Loucy (cell line): ENCODE measurements at regions not wholly inside any gene's neighbourhood (a gene's known extent, or its start where the extent isn't known, plus 50 kb on each side); places are given as distances from the start of the nearest gene placed in this dataset.

ENCODE experiments used
- H2AFZ ChIP-seq: fragments of 200-600 bp; sonication (generic); 2 replicates; pipeline ENCODE4 v1.6.0; 2016; ENCODE audit warnings: antibody characterized with exemption, mild to moderate bottlenecking, low read length, moderate library complexity
- H3F3A ChIP-seq: fragments of 200-600 bp; 2 replicates; pipeline ENCODE4 v1.6.0; 2016; ENCODE audit warnings: antibody characterized with exemption, low read depth, mild to moderate bottlenecking
- H3K27me3 ChIP-seq: fragments of 200-600 bp; sonication (generic); 2 replicates; pipeline ENCODE4 v1.6.1; 2014; ENCODE audit warnings: low read length, mild to moderate bottlenecking; ENCODE audit not compliant: insufficient read depth, poor library complexity, severe bottlenecking
- H3K36me3 ChIP-seq: fragments of 200-600 bp; sonication (generic); 2 replicates; pipeline ENCODE4 v1.6.1; 2016; ENCODE audit warnings: low read length; ENCODE audit not compliant: insufficient read depth
- H3K4me1 ChIP-seq: fragments of 200-600 bp; sonication (generic); 2 replicates; pipeline ENCODE4 v1.5.1; 2014; ENCODE audit warnings: low read length, mild to moderate bottlenecking; ENCODE audit not compliant: insufficient read depth, poor library complexity, severe bottlenecking
- H3K4me2 ChIP-seq: fragments of 200-600 bp; sonication (generic); 2 replicates; pipeline ENCODE4 v1.6.0; 2014; ENCODE audit warnings: antibody characterized with exemption, low read length, low read depth, mild to moderate bottlenecking; ENCODE audit not compliant: poor library complexity, severe bottlenecking
- H3K4me3 ChIP-seq: fragments of 200-600 bp; sonication (generic); 2 replicates; pipeline ENCODE4 v1.5.1; 2014; ENCODE audit warnings: low read length, mild to moderate bottlenecking, mixed read lengths; ENCODE audit not compliant: poor library complexity, severe bottlenecking
- H3K79me2 ChIP-seq: fragments of 200-600 bp; sonication (generic); 2 replicates; pipeline ENCODE4 v1.6.1; 2014; ENCODE audit warnings: low read length; ENCODE audit not compliant: insufficient read depth
- H3K9ac ChIP-seq: fragments of 200-600 bp; sonication (generic); 2 replicates; pipeline ENCODE4 v1.6.0; 2014; ENCODE audit warnings: mild to moderate bottlenecking, low read depth, low read length, moderate library complexity; ENCODE audit not compliant: poor library complexity, severe bottlenecking
- H3K9me2 ChIP-seq: fragments of 200-600 bp; sonication (generic); replicated peaks from 2 replicates; pipeline ENCODE4 v1.6.1; 2016; ENCODE audit warnings: low read depth, low read length, mixed read lengths
- H3K9me3 ChIP-seq: fragments of 200-600 bp; sonication (generic); 2 replicates; pipeline ENCODE4 v1.6.1; 2014; ENCODE audit warnings: mild to moderate bottlenecking, antibody characterized with exemption, low read length, low read depth; ENCODE audit not compliant: insufficient read depth
- H4K20me1 ChIP-seq: fragments of 200-600 bp; sonication (generic); 2 replicates; pipeline ENCODE4 v1.6.0; 2014; ENCODE audit warnings: antibody characterized with exemption, low read length, mild to moderate bottlenecking; ENCODE audit not compliant: insufficient read depth, poor library complexity, severe bottlenecking
- EZH2phosphoT487 ChIP-seq: fragments of 200-600 bp; IDR thresholded peaks from 2 replicates; pipeline ENCODE4 v1.6.1; 2018; ENCODE audit warnings: antibody characterized with exemption, mild to moderate bottlenecking, moderate library complexity, borderline replicate concordance
- TF ChIP-seq, protein P1 (sequence below): fragments of 200-600 bp; sonication (generic); conservative IDR thresholded peaks from 2 replicates; pipeline ENCODE4 v1.5.1; 2014; ENCODE audit warnings: mild to moderate bottlenecking, antibody characterized with exemption, low read length

DNA sequence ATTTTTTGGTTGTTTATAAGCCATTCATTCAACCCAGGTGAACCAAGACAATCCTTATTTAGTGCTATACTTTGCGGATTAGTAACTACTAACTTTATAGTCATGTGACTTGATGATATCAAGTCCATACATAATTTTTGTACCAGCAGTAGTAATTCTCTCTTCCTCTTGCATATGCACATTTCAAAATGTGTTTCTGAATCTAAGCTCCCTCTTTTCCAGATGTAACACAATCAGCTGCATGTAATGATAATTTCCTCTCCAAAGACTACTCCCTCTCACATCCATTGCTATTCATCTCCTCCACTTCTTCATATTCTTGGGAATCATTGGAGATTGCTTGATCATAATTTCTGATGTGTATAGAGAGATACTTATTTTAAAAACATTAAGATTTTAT lies 510.1 kb upstream of the CDH18 start:
- no peak overlapping the region for H3K9ac ChIP-seq
- no peaks in the 10 kb centered on the region for H3K9me2 ChIP-seq
- no peaks in the 10 kb centered on the region for H4K20me1 ChIP-seq
- no peak overlapping the region for H3K4me3 ChIP-seq
- no peaks in the 10 kb centered on the region for H3K79me2 ChIP-seq
- H3K27me3 ChIP-seq: no peaks in the 10 kb centered on the region
- no peaks in the 10 kb centered on the region for H3F3A ChIP-seq
- no peaks in the 10 kb centered on the region for H3K36me3 ChIP-seq
- TF ChIP-seq, protein P1, sequence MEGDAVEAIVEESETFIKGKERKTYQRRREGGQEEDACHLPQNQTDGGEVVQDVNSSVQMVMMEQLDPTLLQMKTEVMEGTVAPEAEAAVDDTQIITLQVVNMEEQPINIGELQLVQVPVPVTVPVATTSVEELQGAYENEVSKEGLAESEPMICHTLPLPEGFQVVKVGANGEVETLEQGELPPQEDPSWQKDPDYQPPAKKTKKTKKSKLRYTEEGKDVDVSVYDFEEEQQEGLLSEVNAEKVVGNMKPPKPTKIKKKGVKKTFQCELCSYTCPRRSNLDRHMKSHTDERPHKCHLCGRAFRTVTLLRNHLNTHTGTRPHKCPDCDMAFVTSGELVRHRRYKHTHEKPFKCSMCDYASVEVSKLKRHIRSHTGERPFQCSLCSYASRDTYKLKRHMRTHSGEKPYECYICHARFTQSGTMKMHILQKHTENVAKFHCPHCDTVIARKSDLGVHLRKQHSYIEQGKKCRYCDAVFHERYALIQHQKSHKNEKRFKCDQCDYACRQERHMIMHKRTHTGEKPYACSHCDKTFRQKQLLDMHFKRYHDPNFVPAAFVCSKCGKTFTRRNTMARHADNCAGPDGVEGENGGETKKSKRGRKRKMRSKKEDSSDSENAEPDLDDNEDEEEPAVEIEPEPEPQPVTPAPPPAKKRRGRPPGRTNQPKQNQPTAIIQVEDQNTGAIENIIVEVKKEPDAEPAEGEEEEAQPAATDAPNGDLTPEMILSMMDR: no peak
- TF ChIP-seq EZH2phosphoT487: no peak
- H3K9me3 ChIP-seq: no peaks in the 10 kb centered on the region
- H3K4me1 ChIP-seq: peaks cover 5% of the 10 kb centered on the region
- H3K4me2 ChIP-seq: no peak overlapping the region
- H2AFZ ChIP-seq: no peak overlapping the region

DNA sequence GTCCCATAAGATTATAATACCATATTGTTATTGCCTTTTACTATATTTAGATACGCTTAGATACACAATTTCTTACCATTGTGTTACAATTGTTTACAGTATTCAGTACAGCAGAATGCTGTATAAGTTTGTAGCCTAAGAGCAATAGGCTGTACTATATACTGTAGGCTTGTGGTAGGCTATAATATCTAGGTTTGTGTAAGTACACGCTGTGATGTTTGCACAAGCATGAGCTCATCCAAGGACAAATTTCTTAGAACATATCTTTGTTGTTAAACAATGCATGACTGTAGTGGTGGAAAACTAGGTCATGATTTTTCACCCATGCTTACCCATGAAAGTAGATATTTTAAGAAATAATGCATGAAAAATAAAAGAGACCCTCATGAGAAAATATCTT lies 509.4 kb upstream of the CDH18 start:
- TF ChIP-seq EZH2phosphoT487: no peak
- TF ChIP-seq, protein P1: no peak
- Histone ChIP-seq H3K4me2 (no peak overlapping the region), H3K4me1 (peaks cover 5% of the 10 kb centered on the region), H3K9me3 (no peaks in the 10 kb centered on the region), H3K27me3 (no peaks in the 10 kb centered on the region), H3K79me2 (no peaks in the 10 kb centered on the region), H2AFZ (no peak overlapping the region; the same call in 1 of the 2 replicates), H3F3A (no peaks in the 10 kb centered on the region), H3K36me3 (no peaks in the 10 kb centered on the region), H4K20me1 (no peaks in the 10 kb centered on the region), H3K9ac (no peak overlapping the region), H3K9me2 (no peaks in the 10 kb centered on the region), H3K4me3 (no peak overlapping the region)

DNA sequence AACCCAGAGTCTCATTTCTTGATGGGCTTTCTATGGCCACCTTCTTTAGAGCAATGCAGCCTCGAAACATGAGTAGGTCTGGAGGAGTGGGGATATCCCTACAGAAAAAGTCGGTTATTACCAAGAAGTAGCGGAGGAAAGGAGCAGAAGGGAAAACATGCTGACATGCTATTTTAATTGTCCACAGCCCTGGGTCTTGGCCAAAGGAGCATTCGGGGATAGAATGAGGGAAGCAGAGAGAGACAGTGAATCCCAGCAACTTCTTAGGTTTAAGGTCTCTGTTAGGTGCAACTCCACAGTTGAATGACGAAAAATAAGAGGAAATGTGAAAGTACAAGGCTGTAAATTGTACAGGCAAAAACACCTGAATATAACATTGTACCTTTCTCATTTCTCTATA lies 506.7 kb upstream of the CDH18 start:
- Histone ChIP-seq H3K4me2 (no peak overlapping the region), H3K4me1 (peaks cover 5% of the 10 kb centered on the region), H3K9me2 (no peaks in the 10 kb centered on the region), H3K27me3 (no peaks in the 10 kb centered on the region), H3K9me3 (no peaks in the 10 kb centered on the region), H3K9ac (no peak overlapping the region), H3F3A (no peaks in the 10 kb centered on the region), H3K36me3 (no peaks in the 10 kb centered on the region), H3K4me3 (no peak overlapping the region), H4K20me1 (no peaks in the 10 kb centered on the region), H2AFZ (0 out of 2 replicates have a peak overlapping the region, but pooled peaks have one; percentile 37), H3K79me2 (no peaks in the 10 kb centered on the region)
- TF ChIP-seq EZH2phosphoT487: no peak
- TF ChIP-seq, protein P1: no peak
